Lung (tissue), 11 donors: ENCODE measurements at regions not wholly inside any gene's neighbourhood (a gene's known extent, or its start where the extent isn't known, plus 50 kb on each side); places are given as distances from the start of the nearest gene placed in this dataset.

Source experiments
- ATAC-seq: fragments of 200-7000 bp; cut with Tn5 transposase; one replicate; pipeline ENCODE4 v1.9.1; 2020; ENCODE audit warnings: moderate number of reproducible peaks; ENCODE audit not compliant: insufficient read depth, low FRiP score
- DNase-seq, 3 donors: peaks; one replicate each; pipeline ENCODE4 v3.0.0-alpha.2; 2013 to 2017
- H3K27ac ChIP-seq, 2 donors: one replicate each; pipeline ENCODE4 v1.5.1; 2013; ENCODE audit warnings: mild to moderate bottlenecking in 2 of 2, moderate library complexity in 2 of 2, control low read depth in 1 of 2, inconsistent platforms in 1 of 2, low read depth in 1 of 2, low read length in 1 of 2
- H3K27me3 ChIP-seq, 3 donors: one replicate each; pipeline ENCODE4 v1.5.1; 2013; ENCODE audit warnings: low read length in 2 of 3; ENCODE audit not compliant: control insufficient read depth in 3 of 3, insufficient read depth in 3 of 3
- H3K36me3 ChIP-seq, 4 donors: one replicate each; pipeline ENCODE4 v1.5.1; 2013; ENCODE audit warnings: low read length in 4 of 4, mild to moderate bottlenecking in 1 of 4, moderate library complexity in 1 of 4; ENCODE audit not compliant: control insufficient read depth in 4 of 4, insufficient read depth in 4 of 4
- H3K4me1 ChIP-seq, 5 donors: one replicate each; pipeline ENCODE4 v1.5.1; 2013; ENCODE audit warnings: low read length in 5 of 5, mild to moderate bottlenecking in 2 of 5, moderate library complexity in 1 of 5; ENCODE audit not compliant: control insufficient read depth in 5 of 5, insufficient read depth in 5 of 5
- H3K4me3 ChIP-seq: one replicate; pipeline ENCODE4 v1.5.1; 2013; ENCODE audit warnings: mild to moderate bottlenecking, control low read depth, moderate library complexity
- H3K9ac ChIP-seq, 2 donors: one replicate each; pipeline ENCODE4 v1.5.1; 2013; ENCODE audit warnings: low read length in 2 of 2, control low read depth in 1 of 2; ENCODE audit not compliant: insufficient read depth in 1 of 2
- H3K9me3 ChIP-seq, 4 donors: one replicate each; pipeline ENCODE4 v1.5.1; 2013; ENCODE audit warnings: low read length in 3 of 4, mild to moderate bottlenecking in 1 of 4, moderate library complexity in 1 of 4; ENCODE audit not compliant: control insufficient read depth in 4 of 4, insufficient read depth in 3 of 4
- WGBS, 2 donors: extraction: QIAGEN DNeasy Blood & Tissue Kit; methylation state at CpG; one replicate each; pipeline ENCODE4 v1.1.7; 2013; 5-methylcytosine and 5-hydroxymethylcytosine counted together
- TF ChIP-seq, protein P1 (sequence below): IDR thresholded peaks from 2 replicates; pipeline ENCODE4 v1.5.1; 2012; ENCODE audit warnings: mild to moderate bottlenecking; ENCODE audit errors: control extremely low read depth, extremely low read depth
- donor health status: control.
- donor health status: control.
- donor health status: Bipolar disorder and iron deficiency.
- donor health status: healthy.
- donor health status: DM: yes; HTN: yes; CAD: no.

- H3K9ac ChIP-seq = no peak overlapping the region
- no peak for ATAC-seq
- 56 to 88% methylated on average over 1 of the region's 1 CpG for WGBS, 2 donors
- TF ChIP-seq, protein P1, sequence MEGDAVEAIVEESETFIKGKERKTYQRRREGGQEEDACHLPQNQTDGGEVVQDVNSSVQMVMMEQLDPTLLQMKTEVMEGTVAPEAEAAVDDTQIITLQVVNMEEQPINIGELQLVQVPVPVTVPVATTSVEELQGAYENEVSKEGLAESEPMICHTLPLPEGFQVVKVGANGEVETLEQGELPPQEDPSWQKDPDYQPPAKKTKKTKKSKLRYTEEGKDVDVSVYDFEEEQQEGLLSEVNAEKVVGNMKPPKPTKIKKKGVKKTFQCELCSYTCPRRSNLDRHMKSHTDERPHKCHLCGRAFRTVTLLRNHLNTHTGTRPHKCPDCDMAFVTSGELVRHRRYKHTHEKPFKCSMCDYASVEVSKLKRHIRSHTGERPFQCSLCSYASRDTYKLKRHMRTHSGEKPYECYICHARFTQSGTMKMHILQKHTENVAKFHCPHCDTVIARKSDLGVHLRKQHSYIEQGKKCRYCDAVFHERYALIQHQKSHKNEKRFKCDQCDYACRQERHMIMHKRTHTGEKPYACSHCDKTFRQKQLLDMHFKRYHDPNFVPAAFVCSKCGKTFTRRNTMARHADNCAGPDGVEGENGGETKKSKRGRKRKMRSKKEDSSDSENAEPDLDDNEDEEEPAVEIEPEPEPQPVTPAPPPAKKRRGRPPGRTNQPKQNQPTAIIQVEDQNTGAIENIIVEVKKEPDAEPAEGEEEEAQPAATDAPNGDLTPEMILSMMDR = no peak
- no peak for DNase-seq
- H3K4me3 ChIP-seq = no peak overlapping the region
- H3K4me1 ChIP-seq = no peaks in the 10 kb centered on the region
- no peak overlapping the region for H3K27ac ChIP-seq
- H3K9me3 ChIP-seq = peaks cover 0 to 3% (median 0%) of the 10 kb centered on the region in 4 donors
- no peaks in the 10 kb centered on the region for H3K27me3 ChIP-seq
- H3K36me3 ChIP-seq = no peaks in the 10 kb centered on the region
Measured at GRCh38 chr9:1748407-1748806, 266.7 kb upstream of the SMARCA2 start.

GRCh38 chr9:1757186-1757585 is 258.0 kb upstream of the SMARCA2 start:
- no peak for DNase-seq
- Histone ChIP-seq H3K27me3 (no peaks in the 10 kb centered on the region), H3K9me3 (no peaks in the 10 kb centered on the region), H3K4me1 (no peaks in the 10 kb centered on the region), H3K4me3 (no peak overlapping the region), H3K27ac (no peak overlapping the region), H3K9ac (no peak overlapping the region), H3K36me3 (no peaks in the 10 kb centered on the region)
- ATAC-seq = no peak
- TF ChIP-seq, protein P1 = no peak
- 81 to 85% methylated on average over 5 of the region's 5 CpGs for WGBS, 2 donors

GRCh38 chr9:1759009-1759408 is 256.1 kb upstream of the SMARCA2 start:
- ATAC-seq (no peak), DNase-seq (no peak)
- TF ChIP-seq, protein P1 = no peak

GRCh38 chr9:1759771-1760300 is 255.3 kb upstream of the SMARCA2 start:
- H3K4me3 ChIP-seq = no peak overlapping the region
- no peak for DNase-seq
- H3K27me3 ChIP-seq = no peaks in the 10 kb centered on the region
- TF ChIP-seq, protein P1 = no peak
- 80% methylated on average over 5 of the region's 5 CpGs for WGBS, 2 donors
- H3K27ac ChIP-seq = no peak overlapping the region
- no peak overlapping the region for H3K9ac ChIP-seq
- H3K9me3 ChIP-seq = no peaks in the 10 kb centered on the region
- no peaks in the 10 kb centered on the region for H3K4me1 ChIP-seq
- no peaks in the 10 kb centered on the region for H3K36me3 ChIP-seq
- no peak for ATAC-seq

More at GRCh38 chr9:1759009-1759408, 256.1 kb upstream of the SMARCA2 start:
- no peaks in the 10 kb centered on the region for H3K36me3 ChIP-seq
- H3K9ac ChIP-seq = no peak overlapping the region
- 67 to 73% methylated on average over 2 of the region's 2 CpGs for WGBS, 2 donors
- no peaks in the 10 kb centered on the region for H3K4me1 ChIP-seq
- H3K4me3 ChIP-seq = no peak overlapping the region
- no peaks in the 10 kb centered on the region for H3K27me3 ChIP-seq
- H3K9me3 ChIP-seq = no peaks in the 10 kb centered on the region
- H3K27ac ChIP-seq = no peak overlapping the region
